A549 (cell line): ENCODE measurements at regions not wholly inside any gene's neighbourhood (a gene's known extent, or its start where the extent isn't known, plus 50 kb on each side); places are given as distances from the start of the nearest gene placed in this dataset.
A peak's percentile ranks its signal among the peaks of the same experiment; 100 is the strongest.

Source experiments
- ATAC-seq, 2 experiments: fragments of 200-7000 bp in 1 of 2; fragments of >200 bp in 1 of 2; cut with Nextera tagmentation in 1 of 2; cut with Tn5 transposase in 1 of 2; 3 replicates each; pipeline versions ENCODE4 v1.8.0 to v1.9.1; 2018 to 2020; ENCODE audit warnings: mild to moderate bottlenecking in 1 of 2, moderate library complexity in 1 of 2
- CTCF ChIA-PET: fragments of 300-600 bp; sonication (Branson Sonifier 250); formaldehyde crosslinking; extraction: SDS; loops from one replicate; lab custom pipeline; 2021; ENCODE audit warnings: antibody characterized with exemption, inconsistent platforms; lab: Yijun Ruan, JAX
- POLR2A ChIA-PET: fragments of 350-600 bp; formaldehyde crosslinking; extraction: SDS; loops from one replicate; lab custom pipeline; 2021; ENCODE audit warnings: antibody characterized with exemption, inconsistent platforms; lab: Yijun Ruan, JAX
- DNase-seq, 2 experiments: peaks; one replicate each; pipeline versions ENCODE4 v3.0.0 to v3.0.0-alpha.2; 2011 to 2016; ENCODE audit warnings: low read depth in 1 of 2, low spot score in 1 of 2
- FAIRE-seq: peaks from 2 replicates; lab custom pipeline; 2011; peaks lifted over from hg19 to GRCh38; lab: Jason Lieb, UNC
- H3K27ac ChIP-seq, 2 experiments: fragments of >200 bp; sonication (Bioruptor Twin); formaldehyde crosslinking; 3 replicates each; pipeline ENCODE4 v1.5.1; 2016 to 2017
- H3K4me1 ChIP-seq: fragments of >200 bp; sonication (Bioruptor Twin); formaldehyde crosslinking; 3 replicates; pipeline ENCODE4 v1.6.1; 2016
- H3K4me2 ChIP-seq: fragments of >200 bp; sonication (Bioruptor Twin); formaldehyde crosslinking; 3 replicates; pipeline ENCODE4 v1.6.1; 2016
- H3K4me3 ChIP-seq: fragments of >200 bp; sonication (Bioruptor Twin); formaldehyde crosslinking; 3 replicates; pipeline ENCODE4 v1.5.1; 2016
- H3K9me3 ChIP-seq: fragments of >200 bp; sonication (Bioruptor Twin); formaldehyde crosslinking; 3 replicates; pipeline ENCODE4 v1.6.1; 2016
- CBX2 ChIP-seq: fragments of 200-600 bp; sonication (generic); IDR thresholded peaks from 2 replicates; pipeline ENCODE4 v1.6.1; 2016; ENCODE audit warnings: low read depth, mild to moderate bottlenecking, borderline replicate concordance
- CBX8 ChIP-seq: fragments of 200-600 bp; sonication (generic); IDR thresholded peaks from 2 replicates; pipeline ENCODE4 v1.6.1; 2016
- CHD2 ChIP-seq: fragments of 150-350 bp; IDR thresholded peaks from 2 replicates; pipeline ENCODE4 v1.6.1; 2014; ENCODE audit warnings: low read length; ENCODE audit not compliant: partially characterized antibody
- EHMT2 ChIP-seq: fragments of 200-600 bp; sonication (generic); IDR thresholded peaks from 2 replicates; pipeline ENCODE4 v1.6.1; 2016; ENCODE audit warnings: antibody characterized with exemption, low read depth, mild to moderate bottlenecking, moderate library complexity
- HEYL ChIP-seq: fragments of 250-450 bp; sonication (Bioruptor Pico); IDR thresholded peaks from 2 replicates; pipeline ENCODE4 v1.8.0; 2021; ENCODE audit warnings: mild to moderate bottlenecking, moderate library complexity
- KDM1A ChIP-seq: fragments of 200-600 bp; sonication (generic); IDR thresholded peaks from 2 replicates; pipeline ENCODE4 v1.6.1; 2016; ENCODE audit warnings: low read depth, mild to moderate bottlenecking
- MAFK ChIP-seq: fragments of 450-650 bp; IDR thresholded peaks from 2 replicates; pipeline ENCODE4 v1.6.1; 2014; ENCODE audit not compliant: partially characterized antibody
- MYC ChIP-seq: IDR thresholded peaks from 2 replicates; pipeline ENCODE4 v1.6.1; 2012; ENCODE audit warnings: mild to moderate bottlenecking, inconsistent platforms, low read length, improper control_type of control experiment, borderline replicate concordance
- NFE2L2 ChIP-seq: fragments of 150-350 bp; conservative IDR thresholded peaks from 2 replicates; pipeline ENCODE4 v1.6.1; 2014; ENCODE audit warnings: low read length
- POLR2A ChIP-seq: IDR thresholded peaks from 2 replicates; pipeline ENCODE4 v1.6.1; 2012; ENCODE audit warnings: mild to moderate bottlenecking, low read length
- RARB ChIP-seq: fragments of 250-450 bp; sonication (Bioruptor Pico); IDR thresholded peaks from 2 replicates; pipeline ENCODE4 v1.8.0; 2021; ENCODE audit warnings: mild to moderate bottlenecking, moderate library complexity
- RCOR1 ChIP-seq: fragments of 150-350 bp; IDR thresholded peaks from 2 replicates; pipeline ENCODE4 v1.6.1; 2014; ENCODE audit warnings: antibody characterized with exemption, low read length, low read depth
- RNF2 ChIP-seq: fragments of 200-600 bp; sonication (generic); IDR thresholded peaks from 2 replicates; pipeline ENCODE4 v1.6.1; 2016; ENCODE audit warnings: low read depth, mild to moderate bottlenecking, antibody characterized with exemption, moderate library complexity, borderline replicate concordance
- ZNF302 ChIP-seq: fragments of 250-450 bp; sonication (Bioruptor Pico); IDR thresholded peaks from 2 replicates; pipeline ENCODE4 v1.9.0; 2021; ENCODE audit warnings: inconsistent platforms, mild to moderate bottlenecking, moderate library complexity
- WGBS: methylation state at CpG from one replicate; pipeline ENCODE4 v1.1.6; 2017; ENCODE audit errors: missing lambda C conversion rate; 5-methylcytosine and 5-hydroxymethylcytosine counted together
- TF ChIP-seq, protein P1 (sequence below): fragments of 200-600 bp; sonication (generic); IDR thresholded peaks from 2 replicates; pipeline ENCODE4 v1.6.1; 2016; ENCODE audit warnings: antibody characterized with exemption, mild to moderate bottlenecking, moderate library complexity
- TF ChIP-seq, protein P2 (sequence below): fragments of 450-650 bp; IDR thresholded peaks from 2 replicates; pipeline ENCODE4 v1.6.1; 2014; ENCODE audit warnings: antibody characterized with exemption
- TF ChIP-seq, protein P3 (sequence below): IDR thresholded peaks from 2 replicates; pipeline ENCODE4 v1.6.1; 2012
- TF ChIP-seq, protein P4 (sequence below): fragments of 250-450 bp; sonication (Bioruptor Pico); IDR thresholded peaks from 2 replicates; pipeline ENCODE4 v1.5.0; 2020; ENCODE audit warnings: low read depth, mild to moderate bottlenecking, moderate library complexity
- TF ChIP-seq, protein P5 (sequence below): fragments of 150-350 bp; IDR thresholded peaks from 2 replicates; pipeline ENCODE4 v1.6.1; 2014; ENCODE audit warnings: low read depth, mild to moderate bottlenecking, low read length

DNA sequence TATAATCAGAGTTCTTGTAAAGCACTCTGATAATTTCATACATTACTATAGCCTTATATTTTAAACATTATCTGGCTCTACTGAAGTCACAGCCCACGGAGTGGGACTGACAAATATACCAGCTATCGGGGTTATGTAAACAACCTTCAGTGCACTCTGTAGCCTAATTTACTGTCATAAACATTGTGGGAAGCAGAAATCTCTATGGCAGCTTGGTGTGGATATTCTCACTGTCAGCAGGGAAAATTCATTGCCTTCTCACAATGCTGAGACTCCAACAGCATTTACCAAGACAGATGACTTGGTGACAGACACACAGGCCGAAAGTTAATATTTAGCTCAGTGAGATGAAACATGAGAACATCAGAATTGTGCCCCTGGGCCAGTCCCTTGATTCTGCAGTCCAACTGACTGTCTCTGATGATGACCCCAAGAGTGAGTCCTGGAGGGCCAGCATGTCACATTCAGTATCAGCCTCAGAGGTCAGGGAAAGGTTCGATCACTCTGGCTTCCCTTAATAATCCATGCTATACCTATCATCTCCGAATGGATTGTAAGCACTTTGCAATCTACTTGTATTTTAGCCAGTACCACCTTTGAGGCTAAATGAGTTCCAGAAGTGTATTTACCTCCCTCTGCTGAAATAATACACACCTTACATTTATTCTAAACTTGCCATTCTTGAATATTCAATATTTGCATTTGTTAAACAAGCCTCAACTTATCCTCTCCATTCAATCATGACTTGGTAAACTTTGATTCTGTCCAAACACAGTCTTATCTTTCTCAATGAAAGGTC is 146.2 kb upstream of the OSR1 start (continued):
- TF ChIP-seq, protein P1, sequence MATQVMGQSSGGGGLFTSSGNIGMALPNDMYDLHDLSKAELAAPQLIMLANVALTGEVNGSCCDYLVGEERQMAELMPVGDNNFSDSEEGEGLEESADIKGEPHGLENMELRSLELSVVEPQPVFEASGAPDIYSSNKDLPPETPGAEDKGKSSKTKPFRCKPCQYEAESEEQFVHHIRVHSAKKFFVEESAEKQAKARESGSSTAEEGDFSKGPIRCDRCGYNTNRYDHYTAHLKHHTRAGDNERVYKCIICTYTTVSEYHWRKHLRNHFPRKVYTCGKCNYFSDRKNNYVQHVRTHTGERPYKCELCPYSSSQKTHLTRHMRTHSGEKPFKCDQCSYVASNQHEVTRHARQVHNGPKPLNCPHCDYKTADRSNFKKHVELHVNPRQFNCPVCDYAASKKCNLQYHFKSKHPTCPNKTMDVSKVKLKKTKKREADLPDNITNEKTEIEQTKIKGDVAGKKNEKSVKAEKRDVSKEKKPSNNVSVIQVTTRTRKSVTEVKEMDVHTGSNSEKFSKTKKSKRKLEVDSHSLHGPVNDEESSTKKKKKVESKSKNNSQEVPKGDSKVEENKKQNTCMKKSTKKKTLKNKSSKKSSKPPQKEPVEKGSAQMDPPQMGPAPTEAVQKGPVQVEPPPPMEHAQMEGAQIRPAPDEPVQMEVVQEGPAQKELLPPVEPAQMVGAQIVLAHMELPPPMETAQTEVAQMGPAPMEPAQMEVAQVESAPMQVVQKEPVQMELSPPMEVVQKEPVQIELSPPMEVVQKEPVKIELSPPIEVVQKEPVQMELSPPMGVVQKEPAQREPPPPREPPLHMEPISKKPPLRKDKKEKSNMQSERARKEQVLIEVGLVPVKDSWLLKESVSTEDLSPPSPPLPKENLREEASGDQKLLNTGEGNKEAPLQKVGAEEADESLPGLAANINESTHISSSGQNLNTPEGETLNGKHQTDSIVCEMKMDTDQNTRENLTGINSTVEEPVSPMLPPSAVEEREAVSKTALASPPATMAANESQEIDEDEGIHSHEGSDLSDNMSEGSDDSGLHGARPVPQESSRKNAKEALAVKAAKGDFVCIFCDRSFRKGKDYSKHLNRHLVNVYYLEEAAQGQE = peak; percentile 51
- no peak for TF ChIP-seq MAFK
- no peak for TF ChIP-seq ZNF302 (CRISPR knock-in tag)
- no peak for TF ChIP-seq HEYL (CRISPR knock-in tag)
- TF ChIP-seq, protein P2, sequence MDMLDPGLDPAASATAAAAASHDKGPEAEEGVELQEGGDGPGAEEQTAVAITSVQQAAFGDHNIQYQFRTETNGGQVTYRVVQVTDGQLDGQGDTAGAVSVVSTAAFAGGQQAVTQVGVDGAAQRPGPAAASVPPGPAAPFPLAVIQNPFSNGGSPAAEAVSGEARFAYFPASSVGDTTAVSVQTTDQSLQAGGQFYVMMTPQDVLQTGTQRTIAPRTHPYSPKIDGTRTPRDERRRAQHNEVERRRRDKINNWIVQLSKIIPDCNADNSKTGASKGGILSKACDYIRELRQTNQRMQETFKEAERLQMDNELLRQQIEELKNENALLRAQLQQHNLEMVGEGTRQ = no peak
- TF ChIP-seq POLR2A = no peak
- TF ChIP-seq RCOR1 = no peak
- TF ChIP-seq CBX2 = no peak
- TF ChIP-seq, protein P3, sequence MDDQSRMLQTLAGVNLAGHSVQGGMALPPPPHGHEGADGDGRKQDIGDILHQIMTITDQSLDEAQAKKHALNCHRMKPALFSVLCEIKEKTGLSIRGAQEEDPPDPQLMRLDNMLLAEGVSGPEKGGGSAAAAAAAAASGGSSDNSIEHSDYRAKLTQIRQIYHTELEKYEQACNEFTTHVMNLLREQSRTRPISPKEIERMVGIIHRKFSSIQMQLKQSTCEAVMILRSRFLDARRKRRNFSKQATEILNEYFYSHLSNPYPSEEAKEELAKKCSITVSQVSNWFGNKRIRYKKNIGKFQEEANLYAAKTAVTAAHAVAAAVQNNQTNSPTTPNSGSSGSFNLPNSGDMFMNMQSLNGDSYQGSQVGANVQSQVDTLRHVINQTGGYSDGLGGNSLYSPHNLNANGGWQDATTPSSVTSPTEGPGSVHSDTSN = peak; percentile 45; the same call in 1 of the 2 replicates
- TF ChIP-seq, all 56 proteins: peak for 5

DNA sequence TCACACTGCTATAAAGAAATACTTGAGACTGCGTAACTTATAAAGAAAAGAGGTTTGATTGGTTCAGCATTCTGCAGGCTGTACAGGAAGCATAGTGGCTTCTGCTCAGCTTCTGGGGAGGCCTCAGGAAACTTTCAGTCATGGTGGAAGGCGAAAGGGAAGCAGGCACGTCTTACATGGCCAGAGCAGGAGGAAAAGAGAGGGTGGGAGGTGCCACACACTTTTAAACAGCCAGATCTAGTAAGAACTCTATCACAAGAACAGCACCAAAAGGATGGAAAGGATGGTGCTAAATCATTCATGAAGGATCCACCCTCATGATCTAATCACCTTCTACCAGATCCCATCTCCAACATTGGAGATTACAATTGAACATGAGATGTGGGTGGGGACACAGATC is 145.5 kb upstream of the OSR1 start:
- peak in 1 of 2 experiments; percentile 10; a peak in 3 of 6 replicates for ATAC-seq
- FAIRE-seq = no peak

DNA sequence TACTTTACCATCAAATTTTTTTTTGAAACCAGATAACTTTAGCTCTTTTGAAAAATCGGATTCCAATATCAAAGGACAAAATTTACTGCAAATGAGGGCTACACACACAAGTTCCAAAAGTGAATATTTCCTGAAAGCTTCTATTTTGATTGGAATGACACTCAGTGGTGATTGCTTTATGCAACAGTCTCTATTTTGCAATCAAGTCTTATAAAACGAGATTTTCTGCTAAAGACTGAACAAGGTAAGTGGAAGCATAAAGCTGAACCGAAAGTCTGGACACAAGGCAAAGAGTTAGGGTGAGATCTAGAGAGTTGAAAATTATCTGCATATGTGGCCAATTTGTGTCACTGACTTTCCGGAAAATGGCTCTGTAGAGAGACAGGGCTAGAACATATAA is 145.0 kb upstream of the OSR1 start:
- ATAC-seq = no peak
- 83% methylated on average over 4 of the region's 4 CpGs for WGBS
- Histone ChIP-seq H3K9me3 (no peaks in the 10 kb centered on the region), H3K4me1 (peaks cover 24% of the 10 kb centered on the region), H3K4me3 (no peak overlapping the region), H3K4me2 (no peak overlapping the region), H3K27ac (peak overlapping the region in 1 of 2 experiments; percentile 1; a peak in 1 of 6 replicates)
- no peak for FAIRE-seq
- ChIA-PET CTCF (no interaction called here), POLR2A (no interaction called here)
- DNase-seq = no peak
- no peak for TF ChIP-seq ZNF302 (CRISPR knock-in tag)
- TF ChIP-seq, protein P1 = no peak
- TF ChIP-seq RNF2 = no peak
- no peak for TF ChIP-seq CBX8
- TF ChIP-seq, protein P4, sequence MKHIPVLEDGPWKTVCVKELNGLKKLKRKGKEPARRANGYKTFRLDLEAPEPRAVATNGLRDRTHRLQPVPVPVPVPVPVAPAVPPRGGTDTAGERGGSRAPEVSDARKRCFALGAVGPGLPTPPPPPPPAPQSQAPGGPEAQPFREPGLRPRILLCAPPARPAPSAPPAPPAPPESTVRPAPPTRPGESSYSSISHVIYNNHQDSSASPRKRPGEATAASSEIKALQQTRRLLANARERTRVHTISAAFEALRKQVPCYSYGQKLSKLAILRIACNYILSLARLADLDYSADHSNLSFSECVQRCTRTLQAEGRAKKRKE (CRISPR knock-in tag) = no peak
- no peak for TF ChIP-seq EHMT2
- no peak for TF ChIP-seq MYC
- no peak for TF ChIP-seq KDM1A
- TF ChIP-seq, protein P3 = no peak
- TF ChIP-seq NFE2L2 = no peak
- no peak for TF ChIP-seq CHD2
- no peak for TF ChIP-seq RARB (CRISPR knock-in tag)
- TF ChIP-seq, protein P5, sequence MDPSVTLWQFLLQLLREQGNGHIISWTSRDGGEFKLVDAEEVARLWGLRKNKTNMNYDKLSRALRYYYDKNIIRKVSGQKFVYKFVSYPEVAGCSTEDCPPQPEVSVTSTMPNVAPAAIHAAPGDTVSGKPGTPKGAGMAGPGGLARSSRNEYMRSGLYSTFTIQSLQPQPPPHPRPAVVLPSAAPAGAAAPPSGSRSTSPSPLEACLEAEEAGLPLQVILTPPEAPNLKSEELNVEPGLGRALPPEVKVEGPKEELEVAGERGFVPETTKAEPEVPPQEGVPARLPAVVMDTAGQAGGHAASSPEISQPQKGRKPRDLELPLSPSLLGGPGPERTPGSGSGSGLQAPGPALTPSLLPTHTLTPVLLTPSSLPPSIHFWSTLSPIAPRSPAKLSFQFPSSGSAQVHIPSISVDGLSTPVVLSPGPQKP = no peak

More for the DNA sequence above, 145.5 kb upstream of the OSR1 start:
- peak overlapping the region; percentile 66 for H3K4me2 ChIP-seq
- 94% methylated on average over 3 of the region's 3 CpGs for WGBS
- no peak for DNase-seq
- no peaks in the 10 kb centered on the region for H3K9me3 ChIP-seq
- H3K27ac ChIP-seq = peak overlapping the region; percentile 41 to 71; a peak in 4 of 6 replicates
- ChIA-PET POLR2A (no interaction called here), CTCF (interaction anchor here (1.1 kb wide), 1 partner anchor 33 kb away, joined by 5 read pairs; no protein-coding TSS in a partner anchor)
- peaks cover 24% of the 10 kb centered on the region for H3K4me1 ChIP-seq
- TF ChIP-seq NFE2L2 = no peak
- no peak overlapping the region for H3K4me3 ChIP-seq
